NCI-H2227 (cell line): ENCODE measurements at regions not wholly inside any gene's neighbourhood (a gene's known extent, or its start where the extent isn't known, plus 50 kb on each side); places are given as distances from the start of the nearest gene placed in this dataset.

ENCODE experiments used
- DNase-seq: peaks from one replicate; lab custom pipeline; 2025; ENCODE audit not compliant: unreplicated experiment; lab: John Stamatoyannopoulos, UW

GRCh38 chr2:204012072-204012653 is 75.6 kb downstream of the ICOS start:
- DNase-seq = no peak

DNA sequence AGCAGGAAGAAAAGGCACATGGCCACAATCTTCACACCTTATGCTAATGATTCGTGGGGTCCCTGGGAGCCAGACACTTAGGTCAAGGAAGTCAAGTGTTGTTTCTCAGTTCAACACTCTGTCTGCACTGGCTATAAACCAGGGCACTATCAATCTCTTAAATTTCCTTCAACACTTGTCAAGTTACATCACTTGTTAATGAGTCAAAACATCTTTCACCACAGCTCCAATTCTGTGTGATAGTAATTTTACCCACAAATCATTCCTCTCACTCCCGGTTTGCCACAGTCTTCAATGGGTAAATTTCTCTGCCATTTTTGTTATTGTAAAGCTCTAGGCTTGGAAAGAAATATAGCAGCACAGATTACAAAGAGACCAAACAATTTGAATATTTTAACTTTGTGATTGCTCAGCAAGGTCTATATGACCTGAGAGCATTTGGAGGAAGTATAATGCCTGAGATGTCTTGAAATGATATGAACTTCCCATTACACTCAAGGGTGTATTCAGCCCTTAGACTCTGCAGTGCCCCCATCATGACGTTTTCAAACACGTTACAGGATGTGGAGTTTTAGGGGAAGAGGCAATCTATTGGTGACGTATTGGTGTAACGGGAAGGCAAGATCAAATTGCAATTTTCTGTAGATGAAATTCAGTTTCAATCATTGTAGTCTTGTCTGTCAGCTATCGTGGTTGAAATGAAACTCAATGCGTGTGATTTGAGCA is 78.7 kb downstream of the ICOS start:
- no peak for DNase-seq

GRCh38 chr2:204018717-204019116 is 82.2 kb downstream of the ICOS start:
- no peak for DNase-seq

DNA sequence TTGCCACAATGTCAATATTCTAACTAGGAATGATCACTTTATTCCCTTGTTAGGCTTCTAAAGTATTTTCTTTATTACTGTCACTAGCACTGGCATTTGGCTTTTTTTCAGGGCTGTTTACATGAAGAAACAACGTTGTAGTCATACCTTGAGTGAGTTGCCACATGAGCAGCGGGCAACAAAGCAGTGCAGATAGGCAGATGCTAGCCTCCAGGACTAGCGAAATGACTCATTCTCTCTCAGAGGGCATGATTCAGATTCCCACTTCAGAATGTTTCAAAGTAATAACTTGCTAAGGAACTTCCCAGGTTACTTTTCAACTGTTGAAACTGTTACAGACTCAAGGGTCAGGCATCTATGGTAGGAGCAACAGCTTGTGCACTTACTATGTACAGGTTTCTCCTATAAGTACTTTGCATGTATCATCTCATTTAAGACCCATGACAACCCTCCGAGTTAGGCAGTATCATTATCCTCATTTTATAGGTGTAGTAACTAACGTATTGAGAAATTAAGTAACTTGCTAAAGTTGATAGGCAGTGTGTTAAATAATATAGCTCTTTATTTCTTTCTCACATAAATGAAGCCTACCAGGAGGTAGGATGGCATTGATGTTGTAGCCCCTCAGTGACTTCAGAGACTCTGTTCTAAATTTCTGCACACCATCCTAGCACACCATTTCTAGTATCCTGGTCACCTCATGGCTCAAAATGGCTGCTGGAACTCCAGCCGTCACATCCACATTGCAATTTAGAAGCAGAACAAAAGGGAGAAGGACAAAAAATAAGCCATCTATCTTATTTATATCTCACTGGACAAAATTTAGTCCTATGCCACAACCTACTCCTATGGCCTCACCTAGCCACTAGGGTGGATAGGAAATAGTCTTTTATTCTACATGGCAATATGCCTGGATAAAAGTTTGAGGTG is 83.3 kb downstream of the ICOS start:
- DNase-seq = no peak

- no peak for DNase-seq
These were observed 84.9 kb downstream of the ICOS start for GRCh38 chr2:204021290-204022081.

DNA sequence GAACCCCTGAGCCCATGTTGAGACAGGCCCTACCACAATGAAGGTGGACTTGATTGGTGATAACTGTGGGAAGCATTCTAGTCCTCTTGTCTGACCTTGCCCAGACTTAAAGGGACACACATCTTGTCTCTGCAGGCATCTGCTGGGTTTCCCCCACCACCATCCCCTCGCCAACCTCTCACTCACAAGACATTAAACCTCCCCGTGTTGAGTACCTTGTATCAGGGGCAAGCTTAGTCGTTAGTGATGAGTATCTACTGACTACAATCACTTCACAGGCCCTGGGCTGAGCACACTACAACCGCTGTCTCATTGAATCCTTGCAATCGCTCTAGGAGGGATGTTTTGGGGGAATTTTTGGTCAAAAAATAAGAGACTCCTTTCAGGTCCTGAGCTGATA is 86.0 kb downstream of the ICOS start:
- no peak for DNase-seq

- DNase-seq = no peak
These were observed 86.5 kb downstream of the ICOS start for GRCh38 chr2:204023088-204023487.

DNA sequence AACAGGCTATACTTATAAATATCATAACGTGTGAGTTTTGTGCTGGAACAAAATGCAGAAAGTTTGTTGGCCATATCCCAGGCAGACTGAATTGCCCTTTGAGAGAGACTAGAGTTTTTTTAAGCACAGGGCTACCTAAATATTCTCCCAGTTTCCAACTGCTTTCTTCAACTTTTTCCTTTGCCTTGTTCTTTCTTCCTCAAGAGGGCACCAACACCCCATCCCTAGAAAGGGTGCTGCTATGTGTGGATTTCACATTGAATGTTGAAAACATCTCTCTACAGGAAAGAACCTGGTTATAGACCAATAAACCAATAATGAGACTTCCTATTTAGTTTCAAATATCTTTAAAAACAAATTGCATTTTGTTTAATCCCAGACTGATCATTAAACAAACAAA is 87.9 kb downstream of the ICOS start:
- peak; percentile 72 for DNase-seq

- DNase-seq = no peak
These were observed 88.4 kb downstream of the ICOS start for GRCh38 chr2:204024906-204025475.

DNA sequence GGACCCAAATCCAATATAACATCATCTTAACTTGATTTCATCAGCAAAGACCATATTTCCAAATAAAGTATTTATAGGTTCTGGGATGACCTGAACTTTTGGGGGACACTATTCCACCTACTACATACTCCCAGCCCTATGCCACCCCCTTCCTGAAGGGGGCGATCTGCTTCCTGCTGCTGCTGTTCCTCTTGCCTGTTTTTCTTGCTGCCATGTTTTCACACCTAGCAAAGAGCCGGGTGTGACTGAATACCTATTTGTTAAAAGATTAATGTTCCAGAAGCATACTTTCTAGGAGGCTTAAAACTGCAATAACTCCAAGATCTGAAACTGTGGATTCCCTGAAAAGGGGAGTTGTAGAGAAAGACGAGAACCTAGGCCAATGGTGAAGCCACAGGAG is 89.7 kb downstream of the ICOS start:
- DNase-seq = no peak

DNA sequence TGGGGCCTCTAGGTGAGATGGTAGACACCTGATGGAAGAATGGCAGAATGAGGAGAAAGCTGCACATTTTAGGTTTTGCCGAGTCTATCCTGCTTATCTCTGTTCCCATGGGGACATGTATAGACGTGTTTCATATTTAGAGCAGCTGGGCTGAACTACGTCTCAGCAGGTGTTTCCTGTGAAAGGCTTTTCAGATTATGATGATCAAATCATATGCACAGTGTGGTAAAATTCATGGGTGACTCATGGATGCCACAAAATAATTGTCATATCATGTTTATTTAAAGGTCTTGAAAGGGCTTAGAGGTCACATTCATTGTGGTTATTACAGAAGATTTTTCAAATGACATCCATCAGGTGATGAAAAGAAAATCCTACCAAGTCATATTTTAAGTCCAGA is 90.5 kb downstream of the ICOS start:
- no peak for DNase-seq

- no peak for DNase-seq
These were observed 93.8 kb downstream of the ICOS start for GRCh38 chr2:204030322-204030721.

DNA sequence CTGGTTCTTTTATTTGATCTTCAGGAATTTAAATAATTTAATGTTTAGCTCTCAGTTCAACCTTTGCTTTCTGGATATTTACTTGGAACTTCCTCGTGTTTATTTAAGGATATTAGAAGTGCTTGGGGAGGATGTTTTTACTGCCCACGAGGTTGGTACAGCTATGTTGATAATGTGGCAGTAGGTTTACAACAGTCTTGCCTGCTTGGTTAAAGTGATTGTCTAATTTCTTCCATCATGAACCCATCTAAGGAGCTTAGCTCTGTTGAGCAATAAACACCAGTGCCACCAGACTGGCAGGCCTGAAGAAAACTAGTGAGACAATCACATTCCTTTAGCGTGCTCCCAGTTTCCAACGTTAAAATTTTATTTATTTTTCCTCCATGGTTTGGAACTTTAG is 94.5 kb downstream of the ICOS start:
- DNase-seq = no peak

- DNase-seq = no peak
These were observed 95.7 kb downstream of the ICOS start for GRCh38 chr2:204032301-204032700.

DNA sequence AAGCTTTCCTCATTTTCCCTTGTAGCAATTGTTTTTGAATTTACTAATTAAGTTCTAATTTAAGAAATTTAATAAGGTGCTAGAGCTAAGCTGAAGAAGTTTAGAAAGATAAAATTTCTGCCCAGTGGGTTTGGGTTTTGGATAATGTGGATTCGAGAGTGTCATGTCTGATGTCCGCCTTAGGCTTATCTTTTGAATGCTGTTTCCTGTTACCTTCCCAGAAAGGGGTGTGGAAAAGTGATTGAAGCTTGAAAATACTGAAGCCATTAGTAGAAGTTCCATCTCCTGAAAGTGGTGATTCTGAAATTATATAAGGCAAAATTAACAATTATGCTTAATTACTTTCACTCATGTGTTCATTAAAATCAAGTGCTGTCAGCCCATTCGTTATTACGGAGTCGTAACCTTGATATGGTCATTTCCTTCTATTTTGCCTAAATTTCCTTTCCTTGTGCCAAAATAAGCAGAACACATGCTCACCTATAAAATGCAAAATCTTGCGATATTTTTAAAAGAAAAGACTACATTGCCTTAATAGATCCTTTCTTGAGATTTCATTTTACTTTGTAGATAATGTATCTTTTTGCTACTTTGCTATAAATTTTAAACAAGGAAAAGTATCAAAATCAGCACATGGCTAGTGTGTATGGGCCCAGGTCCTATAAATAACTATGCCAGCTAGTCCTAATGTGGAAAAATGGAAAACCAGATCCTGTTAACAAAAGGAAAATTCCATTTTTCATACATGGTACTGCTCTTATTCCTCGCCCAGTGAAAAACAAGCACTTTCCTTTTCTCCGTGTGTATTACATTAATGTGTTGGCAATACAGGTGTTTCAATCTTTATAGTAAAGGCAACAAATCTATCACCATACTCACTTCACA is 97.3 kb downstream of the ICOS start:
- no peak for DNase-seq

DNA sequence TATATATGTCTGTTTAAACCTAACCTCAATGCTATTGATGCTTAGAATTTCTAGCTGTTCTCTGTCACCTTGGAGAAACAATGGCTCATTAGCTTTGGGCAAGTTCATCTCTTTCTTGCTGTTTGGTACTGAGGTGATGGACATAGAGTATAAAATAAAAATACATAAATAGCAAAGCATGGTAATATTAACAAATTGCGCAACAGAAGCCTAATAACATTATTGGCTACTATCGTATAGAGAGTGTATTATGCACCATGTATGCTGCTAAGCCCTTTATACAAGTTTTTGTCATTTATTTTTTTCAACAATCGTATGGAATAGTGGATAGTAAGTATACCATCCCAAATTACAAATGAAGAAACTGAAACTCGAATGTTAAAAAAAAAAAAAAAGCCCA is 100.1 kb downstream of the ICOS start:
- DNase-seq = no peak

DNA sequence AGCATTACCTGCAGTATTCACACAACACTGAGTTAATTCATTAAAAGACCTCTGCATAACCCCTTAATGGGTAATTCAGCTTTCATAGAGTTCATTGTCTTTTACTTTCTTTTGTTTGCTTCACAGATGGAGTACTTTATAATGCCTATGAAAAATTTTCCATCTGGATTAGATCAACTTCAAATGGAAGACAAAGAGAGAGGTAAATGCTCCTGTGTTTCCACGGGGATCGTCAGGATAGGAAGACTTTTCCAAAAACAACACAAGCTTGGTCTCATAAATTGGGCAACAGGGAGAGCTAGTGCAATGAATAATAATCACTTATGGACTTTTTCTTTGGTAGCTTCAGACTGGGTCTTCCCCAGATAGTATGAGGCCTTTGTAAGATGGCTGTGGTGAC is 100.7 kb downstream of the ICOS start:
- no peak for DNase-seq

GRCh38 chr2:204039298-204039838 is 102.8 kb downstream of the ICOS start:
- no peak for DNase-seq

DNA sequence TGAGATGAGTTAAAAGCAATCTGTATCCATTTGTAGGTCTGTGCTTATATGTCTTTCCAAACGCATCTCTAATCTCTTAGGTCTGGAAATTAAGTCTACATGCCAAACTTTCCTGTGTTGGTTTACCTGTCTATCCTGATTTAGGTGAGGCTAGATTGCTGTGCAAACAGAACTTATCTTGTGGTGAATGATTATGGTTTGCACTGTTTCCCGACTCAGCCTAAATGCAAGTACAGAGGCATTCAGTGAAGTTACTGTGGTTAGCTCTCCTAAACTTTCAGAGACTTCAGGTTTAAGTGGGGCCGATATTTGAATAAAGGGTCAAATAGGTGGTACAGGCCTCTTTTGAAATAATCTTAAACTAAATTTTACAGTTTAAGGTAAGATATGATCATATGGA is 103.5 kb downstream of the ICOS start:
- no peak for DNase-seq

DNA sequence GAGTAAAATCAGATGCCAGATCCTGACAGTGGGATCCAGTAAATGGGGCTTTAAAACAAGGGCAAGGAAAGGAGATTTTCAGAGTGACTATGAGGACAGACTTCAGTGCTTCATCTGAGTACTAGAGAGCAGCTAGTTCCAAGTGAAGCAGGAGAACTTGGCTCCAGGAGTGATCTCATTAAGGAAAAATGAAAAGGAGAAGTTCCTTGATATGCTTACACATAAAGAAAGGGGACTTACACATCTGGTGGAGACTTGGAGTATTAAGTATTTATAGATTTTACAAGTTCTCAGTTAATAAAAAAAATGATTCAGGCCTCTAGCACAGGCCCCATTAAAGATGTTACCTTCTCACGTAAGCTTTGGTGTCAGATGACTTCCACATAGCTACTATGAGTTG is 105.8 kb downstream of the ICOS start:
- no peak for DNase-seq
